BJ (cell line): ENCODE measurements at regions not wholly inside any gene's neighbourhood (a gene's known extent, or its start where the extent isn't known, plus 50 kb on each side); places are given as distances from the start of the nearest gene placed in this dataset.
A peak's percentile ranks its signal among the peaks of the same experiment; 100 is the strongest.

Experiments
- CTCF ChIA-PET: fragments of 350-600 bp; formaldehyde crosslinking; extraction: SDS; loops from one replicate; lab custom pipeline; 2021; ENCODE audit warnings: antibody characterized with exemption, inconsistent platforms; lab: Yijun Ruan, JAX
- POLR2A ChIA-PET: fragments of 300-600 bp; sonication (Branson Sonifier 250); formaldehyde crosslinking; extraction: SDS; loops from one replicate; lab custom pipeline; 2021; ENCODE audit warnings: antibody characterized with exemption; lab: Charles Lee
- DNase-seq: peaks from one replicate; pipeline ENCODE4 v3.0.0-alpha.2; 2011; ENCODE audit warnings: low read depth
- H3K27me3 ChIP-seq: 2 replicates; pipeline ENCODE4 v1.6.0; 2011; ENCODE audit warnings: low read length; ENCODE audit not compliant: control insufficient read depth, insufficient read depth
- H3K36me3 ChIP-seq: 2 replicates; pipeline ENCODE4 v1.5.1; 2011; ENCODE audit warnings: low read length; ENCODE audit not compliant: control insufficient read depth, insufficient read depth
- H3K4me3 ChIP-seq: 2 replicates; pipeline ENCODE4 v1.5.1; 2011; ENCODE audit warnings: low read depth, mild to moderate bottlenecking, control low read depth, low read length
- CTCF ChIP-seq: IDR thresholded peaks from 2 replicates; pipeline ENCODE4 v1.5.1; 2011; ENCODE audit warnings: low read depth, mild to moderate bottlenecking, control low read depth, inconsistent platforms, low read length, moderate library complexity; ENCODE audit not compliant: insufficient read depth

GRCh38 chr3:159263750-159264553 is 462.1 kb downstream of the MFSD1 start:
- no peak overlapping the region for H3K4me3 ChIP-seq
- ChIA-PET POLR2A (no interaction called here), CTCF (interaction anchor here (0.7 to 1.6 kb wide), 11 partner anchors 12 to 743 kb away, joined by 3 to 7 read pairs (median 4); no protein-coding TSS in a partner anchor)
- peaks cover 5% of the 10 kb centered on the region; the same call in 1 of the 2 replicates for H3K27me3 ChIP-seq
- DNase-seq, result no peak
- H3K36me3 ChIP-seq, result no peaks in the 10 kb centered on the region
- peak; percentile 82 for TF ChIP-seq CTCF

GRCh38 chr3:159265705-159266104 is 463.9 kb downstream of the MFSD1 start:
- POLR2A ChIA-PET, result no interaction called here
- peaks cover 3% of the 10 kb centered on the region; the same call in 1 of the 2 replicates for H3K27me3 ChIP-seq
- H3K4me3 ChIP-seq, result no peak overlapping the region
- TF ChIP-seq CTCF, result no peak
- no peaks in the 10 kb centered on the region for H3K36me3 ChIP-seq
- DNase-seq, result no peak
- CTCF ChIA-PET, result interaction anchor here (0.6 to 2.0 kb wide), 10 partner anchors 10 to 741 kb away, joined by 3 to 11 read pairs (median 4); no protein-coding TSS in a partner anchor

- Histone ChIP-seq H3K36me3 (no peaks in the 10 kb centered on the region), H3K4me3 (no peak overlapping the region), H3K27me3 (peaks cover 3% of the 10 kb centered on the region; the same call in 1 of the 2 replicates)
- TF ChIP-seq CTCF, result peak; percentile 27
- no peak for DNase-seq
- ChIA-PET CTCF (interaction anchor here (0.9 to 2.0 kb wide), 8 partner anchors 9 to 738 kb away, joined by 3 to 11 read pairs (median 4); no protein-coding TSS in a partner anchor), POLR2A (no interaction called here)
Measured at GRCh38 chr3:159266779-159267178, 464.9 kb downstream of the MFSD1 start.

- no peak for DNase-seq
- H3K27me3 ChIP-seq, result no peaks in the 10 kb centered on the region
- TF ChIP-seq CTCF, result no peak
- H3K4me3 ChIP-seq, result no peak overlapping the region
- ChIA-PET CTCF (no interaction called here), POLR2A (no interaction called here)
- no peaks in the 10 kb centered on the region for H3K36me3 ChIP-seq
Measured at GRCh38 chr3:159271799-159272512, 470.1 kb downstream of the MFSD1 start.

- no peak for TF ChIP-seq CTCF
- POLR2A ChIA-PET, result no interaction called here
- Histone ChIP-seq H3K27me3 (no peaks in the 10 kb centered on the region), H3K4me3 (no peak overlapping the region), H3K36me3 (no peaks in the 10 kb centered on the region)
- CTCF ChIA-PET, result no interaction called here
- no peak for DNase-seq
Measured at GRCh38 chr3:159273070-159273469, 471.2 kb downstream of the MFSD1 start.
